ENCODE measurements at regions not wholly inside any gene's neighbourhood (a gene's known extent, or its start where the extent isn't known, plus 50 kb on each side); places are given as distances from the start of the nearest gene placed in this dataset.
A peak's percentile ranks its signal among the peaks of the same experiment; 100 is the strongest.
"Not testable (repeated sequence)": the region's sequence is repeated elsewhere in the genome, so short reads cannot be mapped to it uniquely, and the experiment has no call there.

DNA sequence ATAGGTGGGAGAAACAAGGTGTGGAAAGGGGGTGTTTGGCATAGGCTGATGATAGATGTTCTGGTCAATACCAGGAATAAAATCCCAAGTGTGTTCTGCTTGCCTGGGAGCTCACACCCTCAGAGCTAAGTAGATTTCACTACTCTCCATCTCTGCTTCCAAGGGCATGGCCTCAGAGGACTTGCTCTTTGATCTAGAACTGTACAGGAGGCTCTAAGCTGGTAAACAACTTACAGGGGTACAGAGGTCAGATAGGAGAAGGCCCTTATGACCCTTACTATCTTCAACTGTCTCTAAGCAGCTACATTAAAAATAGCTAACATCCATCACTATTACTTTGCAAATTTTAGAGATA is 221.5 kb upstream of the KLF14 start:
- ChIA-PET CTCF (interaction anchor here (0.9 to 5.1 kb wide), 4 partner anchors 12 to 85 kb away, joined by 3 to 34 read pairs (median 4); no protein-coding TSS in a partner anchor), POLR2A (interaction anchor here (1.0 to 17.8 kb wide), 18 partner anchors 8 to 77 kb away, joined by 3 to 314 read pairs (median 18); no protein-coding TSS in a partner anchor)
- Mint-ChIP-seq H3K27ac (no peak overlapping the region), H3K36me3 (peaks cover 80% of the 10 kb centered on the region), H3K9me3 (no peaks in the 10 kb centered on the region), H3K4me3 (peak overlapping the region; percentile 84), H3K4me1 (ENCODE audit: low read depth) (peaks cover 36% of the 10 kb centered on the region), H3K27me3 (peaks cover 5% of the 10 kb centered on the region)
- intact Hi-C loops (cut with micrococcal nuclease) = loop anchor here (1.0 kb wide), 2 partner anchors 8 to 12 kb away; no protein-coding TSS in a partner anchor
- DNase-seq = no peak

- H3K4me3 Mint-ChIP-seq = peak overlapping the region; percentile 84
- POLR2A ChIA-PET = interaction anchor here (0.7 to 17.8 kb wide), 16 partner anchors 9 to 402 kb away, joined by 3 to 314 read pairs (median 24); no protein-coding TSS in a partner anchor
- H3K27me3 Mint-ChIP-seq = peaks cover 6% of the 10 kb centered on the region
- no peak overlapping the region for H3K27ac Mint-ChIP-seq
- peaks cover 89% of the 10 kb centered on the region for H3K36me3 Mint-ChIP-seq
- intact Hi-C loops (cut with micrococcal nuclease) = no loop called here
- H3K9me3 Mint-ChIP-seq = no peaks in the 10 kb centered on the region
- CTCF ChIA-PET = interaction anchor here (0.8 to 5.6 kb wide), 5 partner anchors 14 to 84 kb away, joined by 3 to 34 read pairs (median 4); no protein-coding TSS in a partner anchor
- DNase-seq = no peak
- peaks cover 38% of the 10 kb centered on the region for H3K4me1 Mint-ChIP-seq (ENCODE audit: low read depth)
Observed at GRCh38 chr7:130956417-130957136, 222.6 kb upstream of the KLF14 start.

GRCh38 chr7:130957137-130957513 is 223.1 kb upstream of the KLF14 start:
- no peak overlapping the region for H3K27ac Mint-ChIP-seq
- POLR2A ChIA-PET = interaction anchor here (0.6 to 17.8 kb wide), 14 partner anchors 9 to 1214 kb away, joined by 3 to 314 read pairs (median 37); no protein-coding TSS in a partner anchor
- CTCF ChIA-PET = interaction anchor here (0.8 to 5.6 kb wide), 4 partner anchors 14 to 83 kb away, joined by 3 to 34 read pairs (median 15); no protein-coding TSS in a partner anchor
- no peaks in the 10 kb centered on the region for H3K9me3 Mint-ChIP-seq
- intact Hi-C loops (cut with micrococcal nuclease) = no loop called here
- peak overlapping the region; percentile 84 for H3K4me3 Mint-ChIP-seq
- H3K27me3 Mint-ChIP-seq = peaks cover 6% of the 10 kb centered on the region
- peaks cover 44% of the 10 kb centered on the region for H3K4me1 Mint-ChIP-seq (ENCODE audit: low read depth)
- H3K36me3 Mint-ChIP-seq = peaks cover 91% of the 10 kb centered on the region
- DNase-seq = no peak

DNA sequence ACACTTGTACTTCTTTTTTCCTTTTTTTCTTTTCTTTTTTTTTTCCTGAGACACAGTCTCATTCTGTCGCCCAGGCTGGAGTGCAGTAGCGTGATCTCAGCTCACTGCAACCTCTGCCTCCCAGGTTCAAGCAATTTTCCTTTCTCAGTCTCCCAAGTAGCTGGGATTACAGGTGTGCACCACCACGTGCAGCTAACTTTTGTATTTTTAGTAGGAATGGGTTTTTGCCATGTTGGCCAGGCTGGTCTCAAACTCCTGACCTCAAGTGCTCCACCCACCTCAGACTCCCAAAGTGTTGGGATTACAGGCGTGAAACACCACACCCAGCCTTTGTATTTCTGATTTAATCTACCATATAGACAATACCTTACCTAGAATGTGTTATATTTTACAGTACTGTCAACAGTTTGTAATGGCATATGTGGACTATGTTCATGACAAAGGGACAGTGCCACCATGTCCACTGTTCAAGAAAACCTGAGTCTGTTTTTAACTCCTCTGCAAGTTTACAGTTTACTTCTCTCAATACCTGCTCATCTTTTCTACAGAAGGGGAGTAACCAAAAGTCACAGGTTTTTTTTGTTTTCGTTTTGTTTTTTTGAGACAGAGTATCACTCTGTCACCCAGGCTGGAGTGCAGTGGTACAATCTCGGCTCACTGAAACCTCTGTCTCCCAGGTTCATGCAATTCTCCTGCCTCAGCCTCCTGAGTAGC is 223.9 kb upstream of the KLF14 start:
- peaks cover 48% of the 10 kb centered on the region for H3K4me1 Mint-ChIP-seq (ENCODE audit: low read depth)
- DNase-seq = not testable (repeated sequence)

DNA sequence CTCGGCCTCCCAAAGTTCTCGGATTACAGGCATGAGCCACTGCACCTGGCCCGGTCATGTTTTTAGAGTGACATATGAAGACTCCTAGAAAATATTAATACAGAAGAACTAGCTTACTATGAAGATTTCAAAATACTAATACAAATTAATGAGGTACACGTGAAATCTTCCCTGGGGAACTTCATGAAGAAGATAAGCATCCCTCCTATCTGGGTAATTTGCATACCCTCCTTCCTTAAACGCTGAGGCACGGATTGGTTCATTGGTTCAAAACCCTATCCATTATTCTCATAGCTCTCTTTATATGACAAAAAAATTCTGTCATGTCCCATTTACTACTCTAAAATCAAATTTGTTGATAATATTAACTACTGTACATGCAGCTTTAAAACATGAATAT is 224.8 kb upstream of the KLF14 start:
- H3K4me3 Mint-ChIP-seq = peak overlapping the region; percentile 84
- ChIA-PET CTCF (interaction anchor here (1.0 to 5.6 kb wide), 6 partner anchors 12 to 81 kb away, joined by 3 to 34 read pairs (median 6); no protein-coding TSS in a partner anchor), POLR2A (interaction anchor here (1.2 to 17.8 kb wide), 18 partner anchors 8 to 147 kb away, joined by 3 to 314 read pairs (median 26); no protein-coding TSS in a partner anchor)
- H3K27me3 Mint-ChIP-seq = peaks cover 6% of the 10 kb centered on the region
- no peaks in the 10 kb centered on the region for H3K9me3 Mint-ChIP-seq
- intact Hi-C loops (cut with micrococcal nuclease) = no loop called here
- H3K36me3 Mint-ChIP-seq = peaks cover 77% of the 10 kb centered on the region
- no peak overlapping the region for H3K27ac Mint-ChIP-seq
- peaks cover 48% of the 10 kb centered on the region for H3K4me1 Mint-ChIP-seq (ENCODE audit: low read depth)
- DNase-seq = no peak

More for the DNA sequence above, 223.9 kb upstream of the KLF14 start:
- H3K9me3 Mint-ChIP-seq; intact Hi-C loops (cut with micrococcal nuclease); H3K27me3 Mint-ChIP-seq; H3K27ac Mint-ChIP-seq: not testable (repeated sequence)
- Mint-ChIP-seq H3K36me3 (peaks cover 86% of the 10 kb centered on the region), H3K4me3 (peak overlapping the region; percentile 84)
- ChIA-PET POLR2A (interaction anchor here (0.6 to 17.8 kb wide), 18 partner anchors 9 to 1215 kb away, joined by 5 to 314 read pairs (median 36); no protein-coding TSS in a partner anchor), CTCF (interaction anchor here (1.6 to 5.6 kb wide), 3 partner anchors 13 to 82 kb away, joined by 3 to 34 read pairs (median 26); no protein-coding TSS in a partner anchor)

GRCh38 chr7:130959743-130960207 is 225.8 kb upstream of the KLF14 start:
- Mint-ChIP-seq H3K36me3 (peaks cover 68% of the 10 kb centered on the region), H3K4me1 (ENCODE audit: low read depth) (peaks cover 47% of the 10 kb centered on the region), H3K27ac (no peak overlapping the region), H3K4me3 (peak overlapping the region; percentile 84), H3K9me3 (no peaks in the 10 kb centered on the region), H3K27me3 (peaks cover 6% of the 10 kb centered on the region)
- intact Hi-C loops (cut with micrococcal nuclease) = loop anchor here (2.0 to 10.0 kb wide), 5 partner anchors 15 to 273 kb away; no protein-coding TSS in a partner anchor
- DNase-seq = peak; percentile 60
- ChIA-PET CTCF (interaction anchor here (0.7 to 5.6 kb wide), 13 partner anchors 11 to 92 kb away, joined by 3 to 26 read pairs (median 5); no protein-coding TSS in a partner anchor), POLR2A (interaction anchor here (0.8 to 17.8 kb wide), 29 partner anchors 10 to 150 kb away, joined by 3 to 314 read pairs (median 10); no protein-coding TSS in a partner anchor)

DNA sequence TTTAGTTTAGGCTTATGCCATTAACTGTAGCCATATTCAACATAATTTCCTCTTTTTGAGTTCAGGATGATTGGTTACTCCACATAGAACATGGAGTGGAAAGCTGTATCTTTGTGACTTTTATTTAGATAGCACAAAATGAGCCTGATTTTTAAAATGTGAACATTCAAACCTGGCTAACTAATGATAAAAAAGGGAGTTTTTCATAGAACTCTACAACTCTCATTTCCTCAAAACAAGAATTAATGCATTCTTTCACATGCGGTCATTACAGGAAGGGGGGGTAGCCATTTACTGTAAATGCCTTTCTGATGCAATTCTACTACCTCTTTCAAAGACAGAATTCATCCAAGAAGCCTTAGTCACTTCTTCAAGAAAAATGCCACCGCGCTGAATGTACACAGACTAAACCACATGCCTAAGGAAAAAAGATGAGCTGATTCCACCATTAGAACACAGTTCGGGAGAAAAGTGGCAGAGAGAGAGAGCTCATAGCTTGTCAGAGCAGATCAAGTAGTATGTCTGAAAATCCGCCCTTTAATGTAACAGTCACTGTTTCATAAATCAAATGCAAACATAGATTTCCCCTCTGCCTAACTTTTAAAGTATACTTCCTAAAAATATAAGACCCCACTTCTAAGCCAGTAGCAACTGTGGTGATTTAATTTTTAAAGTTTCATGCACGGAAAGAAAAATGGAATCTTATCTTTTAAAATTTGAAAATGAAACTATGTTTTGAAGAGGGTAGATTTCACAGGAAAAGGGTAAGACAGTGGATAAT is 226.4 kb upstream of the KLF14 start:
- H3K9me3 Mint-ChIP-seq = no peaks in the 10 kb centered on the region
- peak; percentile 63 for DNase-seq

GRCh38 chr7:130961128-130961601 is 227.2 kb upstream of the KLF14 start:
- peaks cover 6% of the 10 kb centered on the region for H3K27me3 Mint-ChIP-seq
- H3K27ac Mint-ChIP-seq = no peak overlapping the region
- ChIA-PET CTCF (interaction anchor here (0.7 to 5.6 kb wide), 11 partner anchors 10 to 79 kb away, joined by 3 to 26 read pairs (median 5); no protein-coding TSS in a partner anchor), POLR2A (interaction anchor here (0.6 to 17.8 kb wide), 26 partner anchors 9 to 149 kb away, joined by 3 to 314 read pairs (median 10); no protein-coding TSS in a partner anchor)
- peaks cover 54% of the 10 kb centered on the region for H3K36me3 Mint-ChIP-seq
- H3K4me1 Mint-ChIP-seq (ENCODE audit: low read depth) = peaks cover 43% of the 10 kb centered on the region
- no peaks in the 10 kb centered on the region for H3K9me3 Mint-ChIP-seq
- intact Hi-C loops (cut with micrococcal nuclease) = loop anchor here (1.0 to 10.0 kb wide), 10 partner anchors 9 to 271 kb away; no protein-coding TSS in a partner anchor
- peak; percentile 93 for DNase-seq
- H3K4me3 Mint-ChIP-seq = peak overlapping the region; percentile 84

More for the DNA sequence above, 226.4 kb upstream of the KLF14 start:
- POLR2A ChIA-PET = interaction anchor here (0.6 to 17.8 kb wide), 29 partner anchors 10 to 149 kb away, joined by 3 to 314 read pairs (median 10); no protein-coding TSS in a partner anchor
- Mint-ChIP-seq H3K27me3 (peaks cover 6% of the 10 kb centered on the region), H3K27ac (no peak overlapping the region), H3K4me1 (ENCODE audit: low read depth) (peaks cover 43% of the 10 kb centered on the region), H3K4me3 (peak overlapping the region; percentile 84), H3K36me3 (peaks cover 61% of the 10 kb centered on the region)
- CTCF ChIA-PET = interaction anchor here (0.7 to 5.6 kb wide), 13 partner anchors 11 to 91 kb away, joined by 3 to 26 read pairs (median 5); no protein-coding TSS in a partner anchor
- intact Hi-C loops (cut with micrococcal nuclease) = loop anchor here (2.0 to 10.0 kb wide), 5 partner anchors 14 to 272 kb away; no protein-coding TSS in a partner anchor

GRCh38 chr7:130962109-130962508 is 228.1 kb upstream of the KLF14 start:
- peaks cover 52% of the 10 kb centered on the region for H3K4me1 Mint-ChIP-seq (ENCODE audit: low read depth)
- ChIA-PET POLR2A (interaction anchor here (0.8 to 17.8 kb wide), 12 partner anchors 8 to 144 kb away, joined by 4 to 314 read pairs (median 57); no protein-coding TSS in a partner anchor), CTCF (interaction anchor here (0.5 to 5.6 kb wide), 4 partner anchors 9 to 78 kb away, joined by 3 to 26 read pairs (median 8); no protein-coding TSS in a partner anchor)
- no peak for DNase-seq
- H3K4me3 Mint-ChIP-seq = peak overlapping the region; percentile 84
- H3K27me3 Mint-ChIP-seq = peaks cover 6% of the 10 kb centered on the region
- intact Hi-C loops (cut with micrococcal nuclease) = loop anchor here (5.0 to 10.0 kb wide), 2 partner anchors 223 to 270 kb away; no protein-coding TSS in a partner anchor
- H3K36me3 Mint-ChIP-seq = peaks cover 51% of the 10 kb centered on the region
- no peak overlapping the region for H3K27ac Mint-ChIP-seq
- H3K9me3 Mint-ChIP-seq = no peaks in the 10 kb centered on the region

- no peak overlapping the region for H3K27ac Mint-ChIP-seq
Observed at GRCh38 chr7:130963339-130963738, 229.3 kb upstream of the KLF14 start.

More at GRCh38 chr7:130963339-130963738, 229.3 kb upstream of the KLF14 start:
- peaks cover 6% of the 10 kb centered on the region for H3K27me3 Mint-ChIP-seq
- ChIA-PET POLR2A (interaction anchor here (1.0 to 12.5 kb wide), 3 partner anchors 11 to 17 kb away, joined by 3 to 299 read pairs (median 67); no protein-coding TSS in a partner anchor), CTCF (interaction anchor here (2.3 to 3.5 kb wide), 2 partner anchors 19 to 77 kb away, joined by 9 to 18 read pairs; no protein-coding TSS in a partner anchor)
- H3K4me1 Mint-ChIP-seq (ENCODE audit: low read depth) = peaks cover 60% of the 10 kb centered on the region
- no peaks in the 10 kb centered on the region for H3K9me3 Mint-ChIP-seq
- H3K4me3 Mint-ChIP-seq = no peak overlapping the region
- intact Hi-C loops (cut with micrococcal nuclease) = loop anchor here (5.0 to 10.0 kb wide), 2 partner anchors 221 to 269 kb away; no protein-coding TSS in a partner anchor
- H3K36me3 Mint-ChIP-seq = peaks cover 41% of the 10 kb centered on the region
- no peak for DNase-seq

Data from activated CD4-positive, alpha-beta memory T cell treated with anti-CD3 and anti-CD28 coated beads for 36 hours (primary cell).